ENCODE measurements at regions not wholly inside any gene's neighbourhood (a gene's known extent, or its start where the extent isn't known, plus 50 kb on each side); places are given as distances from the start of the nearest gene placed in this dataset.

DNA sequence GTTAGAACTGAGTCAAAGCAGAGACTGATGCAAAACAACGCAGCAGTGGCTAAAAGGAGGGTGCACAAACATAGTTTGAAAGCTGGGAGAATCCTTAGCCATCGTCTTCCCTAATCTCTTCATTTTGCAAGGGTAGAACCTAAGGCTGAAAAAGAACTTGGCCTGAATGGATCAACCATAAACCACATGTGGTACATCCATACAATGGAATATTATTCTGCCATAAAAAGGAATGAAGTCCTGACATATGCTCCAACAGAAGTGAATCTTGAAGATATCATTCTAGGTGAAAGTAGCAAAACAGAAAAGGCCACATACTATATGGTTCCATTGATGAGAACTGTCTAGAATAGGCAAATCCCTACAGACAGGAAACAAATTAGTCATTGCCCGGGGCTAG lies 330.3 kb upstream of the NPVF start:
- TF ChIP-seq, protein P1, sequence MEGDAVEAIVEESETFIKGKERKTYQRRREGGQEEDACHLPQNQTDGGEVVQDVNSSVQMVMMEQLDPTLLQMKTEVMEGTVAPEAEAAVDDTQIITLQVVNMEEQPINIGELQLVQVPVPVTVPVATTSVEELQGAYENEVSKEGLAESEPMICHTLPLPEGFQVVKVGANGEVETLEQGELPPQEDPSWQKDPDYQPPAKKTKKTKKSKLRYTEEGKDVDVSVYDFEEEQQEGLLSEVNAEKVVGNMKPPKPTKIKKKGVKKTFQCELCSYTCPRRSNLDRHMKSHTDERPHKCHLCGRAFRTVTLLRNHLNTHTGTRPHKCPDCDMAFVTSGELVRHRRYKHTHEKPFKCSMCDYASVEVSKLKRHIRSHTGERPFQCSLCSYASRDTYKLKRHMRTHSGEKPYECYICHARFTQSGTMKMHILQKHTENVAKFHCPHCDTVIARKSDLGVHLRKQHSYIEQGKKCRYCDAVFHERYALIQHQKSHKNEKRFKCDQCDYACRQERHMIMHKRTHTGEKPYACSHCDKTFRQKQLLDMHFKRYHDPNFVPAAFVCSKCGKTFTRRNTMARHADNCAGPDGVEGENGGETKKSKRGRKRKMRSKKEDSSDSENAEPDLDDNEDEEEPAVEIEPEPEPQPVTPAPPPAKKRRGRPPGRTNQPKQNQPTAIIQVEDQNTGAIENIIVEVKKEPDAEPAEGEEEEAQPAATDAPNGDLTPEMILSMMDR (conservative IDR thresholded peaks at IDR 0.05; ENCODE audit: low read depth, low read length): no peak
- no peak overlapping the region for H3K4me3 ChIP-seq (ENCODE audit: low read depth, low read length)
- no peak for DNase-seq (ENCODE audit: low read depth)

DNA sequence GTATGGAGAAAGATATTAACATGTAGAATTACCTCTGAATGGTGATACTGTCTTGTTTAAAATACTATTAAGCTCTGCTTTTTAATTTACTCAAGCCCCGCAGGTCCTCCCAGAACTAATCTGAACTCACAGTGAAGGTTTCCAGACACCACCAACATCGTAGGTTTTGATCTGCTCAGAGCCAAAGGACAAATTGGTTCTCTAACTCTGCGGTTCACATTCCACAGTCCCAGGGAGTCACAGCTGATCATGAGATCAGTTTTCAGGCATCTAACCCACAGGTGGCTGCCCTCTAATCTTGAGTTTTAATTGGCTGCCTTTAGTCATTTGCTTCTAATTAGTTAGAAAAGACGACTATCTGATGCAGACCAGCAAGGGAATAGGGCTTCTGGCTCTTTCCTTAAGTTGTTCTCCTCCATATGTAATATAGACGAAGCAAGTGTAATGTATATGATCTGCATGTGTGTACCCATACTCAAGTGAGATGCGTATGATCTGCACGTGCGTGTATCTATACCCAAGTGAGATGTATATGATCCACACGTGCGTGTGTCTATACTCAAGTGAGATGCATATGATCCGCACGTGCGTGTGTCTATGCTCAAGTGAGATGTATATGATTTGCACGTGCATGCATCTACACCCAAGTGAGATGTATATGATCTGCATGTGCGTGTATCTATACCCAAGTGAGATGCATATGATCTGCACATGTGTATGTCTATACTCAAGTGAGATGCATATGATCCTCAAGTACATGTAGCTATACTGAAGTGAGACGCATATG lies 331.5 kb upstream of the NPVF start:
- DNase-seq (ENCODE audit: low read depth): no peak
- TF ChIP-seq, protein P1 (conservative IDR thresholded peaks at IDR 0.05; ENCODE audit: low read depth, low read length): no peak
- H3K4me3 ChIP-seq (ENCODE audit: low read depth, low read length): no peak overlapping the region

DNA sequence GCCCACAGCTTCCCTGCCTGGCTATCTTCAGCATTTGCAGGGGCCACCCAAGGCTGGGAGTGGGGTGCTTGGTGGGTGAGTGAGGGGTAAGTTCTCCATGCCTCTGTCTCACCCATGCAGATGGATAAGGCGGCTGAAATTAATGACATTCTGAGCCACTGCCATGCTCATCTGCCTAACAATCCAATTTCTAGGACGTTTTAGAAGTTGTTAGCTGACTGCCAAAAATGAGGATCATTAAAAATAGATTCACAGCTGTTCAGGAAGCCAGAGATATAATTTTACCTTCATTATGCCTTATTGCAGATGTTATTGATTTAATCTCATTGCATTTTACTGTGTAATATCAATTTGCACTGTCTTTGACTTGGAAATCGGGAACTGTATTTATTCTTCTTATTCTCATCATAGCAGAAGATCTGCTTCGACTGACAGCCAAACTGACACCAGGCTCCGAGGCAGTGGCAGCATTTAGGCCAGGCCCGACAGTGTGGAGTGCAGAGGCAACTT lies 334.4 kb upstream of the NPVF start:
- no peak for DNase-seq (ENCODE audit: low read depth)
- TF ChIP-seq, protein P1 (conservative IDR thresholded peaks at IDR 0.05; ENCODE audit: low read depth, low read length): no peak
- H3K4me3 ChIP-seq (ENCODE audit: low read depth, low read length): no peak overlapping the region

DNA sequence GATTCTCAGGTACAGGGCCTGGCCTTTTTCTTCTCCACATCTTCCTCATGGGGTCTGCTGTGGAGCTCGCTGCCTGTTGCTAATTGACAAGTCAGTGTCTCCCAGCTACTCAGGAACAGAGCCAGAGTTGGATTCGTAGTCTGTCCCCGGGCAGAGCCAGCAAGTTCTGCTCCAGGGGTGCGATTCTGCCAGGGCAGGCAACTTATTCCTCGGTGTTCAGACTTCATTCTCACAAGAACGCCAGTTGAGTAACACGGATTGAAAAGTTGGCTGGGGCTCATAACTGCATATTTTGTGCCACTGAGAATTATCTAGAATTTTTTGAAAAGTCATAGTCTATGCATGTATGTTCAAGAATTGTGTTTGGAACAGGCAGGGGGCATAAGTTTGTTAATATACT lies 336.7 kb upstream of the NPVF start:
- TF ChIP-seq, protein P1 (conservative IDR thresholded peaks at IDR 0.05; ENCODE audit: low read depth, low read length): no peak
- no peak for DNase-seq (ENCODE audit: low read depth)
- H3K4me3 ChIP-seq (ENCODE audit: low read depth, low read length): no peak overlapping the region

GRCh38 chr7:25565949-25566348 lies 337.7 kb upstream of the NPVF start:
- H3K4me3 ChIP-seq (ENCODE audit: low read depth, low read length): no peak overlapping the region
- TF ChIP-seq, protein P1 (conservative IDR thresholded peaks at IDR 0.05; ENCODE audit: low read depth, low read length): peak; percentile 100
- peak; percentile 16 for DNase-seq (ENCODE audit: low read depth)

DNA sequence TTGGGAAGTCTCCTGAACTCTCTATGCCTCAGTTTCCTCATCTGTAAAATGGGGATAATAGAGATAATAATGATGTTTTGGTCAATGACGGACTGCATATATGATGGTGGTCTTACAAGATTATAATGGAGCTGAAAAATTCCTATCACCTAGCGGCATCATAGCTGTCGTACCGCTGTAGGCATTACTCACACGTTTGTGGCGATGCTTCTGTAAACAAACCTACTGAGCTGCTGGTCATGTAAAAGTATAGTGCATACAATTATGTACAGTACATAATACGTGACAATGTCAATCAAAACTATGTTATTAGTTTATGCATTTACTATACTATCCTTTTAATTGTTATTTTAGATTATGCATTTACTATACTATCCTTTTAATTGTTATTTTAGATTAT lies 339.1 kb upstream of the NPVF start:
- TF ChIP-seq, protein P1 (conservative IDR thresholded peaks at IDR 0.05; ENCODE audit: low read depth, low read length): no peak
- H3K4me3 ChIP-seq (ENCODE audit: low read depth, low read length): no peak overlapping the region
- no peak for DNase-seq (ENCODE audit: low read depth)

GRCh38 chr7:25569765-25570164 lies 341.5 kb upstream of the NPVF start:
- no peak overlapping the region for H3K4me3 ChIP-seq (ENCODE audit: low read depth, low read length)
- TF ChIP-seq, protein P1 (conservative IDR thresholded peaks at IDR 0.05; ENCODE audit: low read depth, low read length): no peak
- no peak for DNase-seq (ENCODE audit: low read depth)
